Esophagus muscularis mucosa (tissue), 3 donors: ENCODE measurements at regions not wholly inside any gene's neighbourhood (a gene's known extent, or its start where the extent isn't known, plus 50 kb on each side); places are given as distances from the start of the nearest gene placed in this dataset.

Experiments
- POLR2A ChIP-seq: fragments of 450-650 bp; IDR thresholded peaks from one replicate; pipeline ENCODE4 v1.6.1; 2017; ENCODE audit warnings: antibody characterized with exemption, moderate library complexity, mild to moderate bottlenecking, low read depth
- TF ChIP-seq, protein P1 (sequence below), 3 experiments: fragments of 200-600 bp in 2 of 3; fragments of 450-650 bp in 1 of 3; sonication (generic) in 2 of 3; IDR thresholded peaks; one replicate each; pipeline ENCODE4 v1.5.1; 2017 to 2019; ENCODE audit warnings: antibody characterized with exemption in 3 of 3, mild to moderate bottlenecking in 2 of 3, moderate library complexity in 1 of 3

DNA sequence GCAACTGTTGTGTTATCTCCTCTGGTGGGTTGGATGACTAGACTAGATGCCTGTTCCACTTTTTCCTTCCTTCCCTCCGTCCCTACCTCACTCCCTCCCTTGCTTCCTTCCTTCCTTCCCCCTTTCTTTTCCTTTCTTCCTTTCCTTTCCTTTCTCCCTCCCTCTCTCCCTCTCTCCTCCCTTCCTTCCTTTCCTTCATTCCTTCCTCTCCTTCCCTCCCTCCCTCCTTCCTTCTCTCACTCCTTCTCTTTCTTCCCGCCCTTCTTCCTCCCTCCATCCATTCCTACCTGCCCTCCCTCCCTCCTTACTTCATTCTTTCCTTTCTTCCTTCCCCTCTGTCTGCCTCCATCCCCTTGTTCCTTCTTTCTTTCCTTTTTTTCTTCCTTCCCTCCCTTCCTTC is 1045.3 kb downstream of the OTOL1 start:
- TF ChIP-seq POLR2A: no peak
- TF ChIP-seq, protein P1, sequence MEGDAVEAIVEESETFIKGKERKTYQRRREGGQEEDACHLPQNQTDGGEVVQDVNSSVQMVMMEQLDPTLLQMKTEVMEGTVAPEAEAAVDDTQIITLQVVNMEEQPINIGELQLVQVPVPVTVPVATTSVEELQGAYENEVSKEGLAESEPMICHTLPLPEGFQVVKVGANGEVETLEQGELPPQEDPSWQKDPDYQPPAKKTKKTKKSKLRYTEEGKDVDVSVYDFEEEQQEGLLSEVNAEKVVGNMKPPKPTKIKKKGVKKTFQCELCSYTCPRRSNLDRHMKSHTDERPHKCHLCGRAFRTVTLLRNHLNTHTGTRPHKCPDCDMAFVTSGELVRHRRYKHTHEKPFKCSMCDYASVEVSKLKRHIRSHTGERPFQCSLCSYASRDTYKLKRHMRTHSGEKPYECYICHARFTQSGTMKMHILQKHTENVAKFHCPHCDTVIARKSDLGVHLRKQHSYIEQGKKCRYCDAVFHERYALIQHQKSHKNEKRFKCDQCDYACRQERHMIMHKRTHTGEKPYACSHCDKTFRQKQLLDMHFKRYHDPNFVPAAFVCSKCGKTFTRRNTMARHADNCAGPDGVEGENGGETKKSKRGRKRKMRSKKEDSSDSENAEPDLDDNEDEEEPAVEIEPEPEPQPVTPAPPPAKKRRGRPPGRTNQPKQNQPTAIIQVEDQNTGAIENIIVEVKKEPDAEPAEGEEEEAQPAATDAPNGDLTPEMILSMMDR (IDR thresholded peaks at IDR 0.05): no peak
